GM23248 (cell line): ENCODE measurements at regions not wholly inside any gene's neighbourhood (a gene's known extent, or its start where the extent isn't known, plus 50 kb on each side); places are given as distances from the start of the nearest gene placed in this dataset.

Experiments used
- DNase-seq: peaks from one replicate; pipeline ENCODE4 v3.0.0-alpha.2; 2015
- H2AFZ ChIP-seq: fragments of 200-600 bp; sonication (generic); 2 replicates; pipeline ENCODE4 v1.6.1; 2016; ENCODE audit warnings: antibody characterized with exemption
- H3F3A ChIP-seq: fragments of 200-600 bp; sonication (generic); 2 replicates; pipeline ENCODE4 v1.6.1; 2016; ENCODE audit warnings: mild to moderate bottlenecking, antibody characterized with exemption, mixed run types; ENCODE audit not compliant: insufficient read depth
- H3K27ac ChIP-seq: fragments of 200-600 bp; sonication (generic); 2 replicates; pipeline ENCODE4 v1.5.1; 2016; ENCODE audit warnings: mild to moderate bottlenecking
- H3K27me3 ChIP-seq: fragments of 200-600 bp; sonication (generic); replicated peaks from 2 replicates; pipeline ENCODE4 v1.6.1; 2016; ENCODE audit warnings: mild to moderate bottlenecking; ENCODE audit not compliant: insufficient read depth
- H3K36me3 ChIP-seq: fragments of 200-600 bp; sonication (generic); 2 replicates; pipeline ENCODE4 v1.6.1; 2016; ENCODE audit warnings: low read depth, mild to moderate bottlenecking
- H3K4me1 ChIP-seq: fragments of 200-600 bp; sonication (generic); 2 replicates; pipeline ENCODE4 v1.6.1; 2016; ENCODE audit warnings: mild to moderate bottlenecking; ENCODE audit not compliant: insufficient read depth
- H3K4me2 ChIP-seq: fragments of 200-600 bp; sonication (generic); one replicate; pipeline ENCODE4 v1.6.1; 2016; ENCODE audit warnings: mild to moderate bottlenecking; ENCODE audit not compliant: unreplicated experiment
- H3K4me3 ChIP-seq: fragments of 200-600 bp; sonication (generic); 2 replicates; pipeline ENCODE4 v1.5.1; 2016; ENCODE audit warnings: mild to moderate bottlenecking
- H3K79me2 ChIP-seq: fragments of 200-600 bp; sonication (generic); 2 replicates; pipeline ENCODE4 v1.6.1; 2016; ENCODE audit warnings: mild to moderate bottlenecking; ENCODE audit not compliant: insufficient read depth
- H3K9ac ChIP-seq: fragments of 200-600 bp; sonication (generic); 2 replicates; pipeline ENCODE4 v1.6.1; 2016; ENCODE audit warnings: mild to moderate bottlenecking
- H3K9me2 ChIP-seq: fragments of 200-600 bp; sonication (generic); 2 replicates; pipeline ENCODE4 v1.6.1; 2016; ENCODE audit warnings: mixed run types, mild to moderate bottlenecking, moderate library complexity; ENCODE audit not compliant: insufficient read depth
- H3K9me3 ChIP-seq: fragments of 200-600 bp; sonication (generic); one replicate; pipeline ENCODE4 v1.6.1; 2017; ENCODE audit warnings: low read depth
- H4K20me1 ChIP-seq: fragments of 200-600 bp; sonication (generic); 2 replicates; pipeline ENCODE4 v1.6.0; 2016; ENCODE audit not compliant: insufficient read depth
- EZH2 ChIP-seq: fragments of 200-600 bp; sonication (generic); IDR thresholded peaks from 2 replicates; pipeline ENCODE4 v1.6.1; 2018; ENCODE audit warnings: antibody characterized with exemption, mild to moderate bottlenecking; ENCODE audit not compliant: insufficient read depth, poor library complexity, severe bottlenecking
- EZH2phosphoT487 ChIP-seq: fragments of 200-600 bp; sonication (generic); IDR thresholded peaks from 2 replicates; pipeline ENCODE4 v1.6.1; 2018; ENCODE audit warnings: antibody characterized with exemption, moderate library complexity, mild to moderate bottlenecking, low read depth; ENCODE audit not compliant: insufficient read depth
- WGBS, 2 experiments: methylation state at CpG; one replicate each; pipeline ENCODE4 v1.1.6; 2015 to 2017; ENCODE audit warnings: low lambda C conversion rate in 2 of 2, low coverage in 1 of 2; ENCODE audit errors: missing lambda C conversion rate in 2 of 2; 5-methylcytosine and 5-hydroxymethylcytosine counted together
- in situ Hi-C: fragments of 300-500 bp; cut with MboI; formaldehyde crosslinking; loops from 2 replicates; pipeline ENCODE4 v1.15.0; 2020

DNA sequence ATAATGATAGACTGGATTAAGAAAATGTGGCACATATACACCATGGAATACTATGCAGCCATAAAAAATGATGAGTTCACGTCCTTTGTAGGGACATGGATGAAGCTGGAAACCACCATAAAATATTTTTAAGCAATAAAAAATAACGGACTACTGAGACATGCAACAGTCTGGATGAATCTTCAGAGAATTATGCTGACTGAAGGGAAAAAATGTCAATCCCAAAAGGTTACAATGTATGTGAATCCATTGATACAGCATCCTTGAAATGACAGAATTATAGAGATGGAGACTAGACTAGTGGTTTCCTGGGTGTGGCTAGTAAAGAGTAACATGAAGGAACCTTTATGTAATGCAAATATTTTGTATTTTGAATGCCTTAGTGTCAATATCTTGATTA is 1808.6 kb upstream of the NUDT12 start:
- Histone ChIP-seq H3K4me2 (no peak overlapping the region), H3K9ac (no peak overlapping the region), H3K36me3 (no peaks in the 10 kb centered on the region), H3K79me2 (no peaks in the 10 kb centered on the region), H3K4me3 (no peak overlapping the region), H3K9me3 (no peaks in the 10 kb centered on the region), H3K9me2 (no peaks in the 10 kb centered on the region), H3K27me3 (no peaks in the 10 kb centered on the region), H3K4me1 (no peaks in the 10 kb centered on the region), H3K27ac (no peak overlapping the region), H4K20me1 (no peaks in the 10 kb centered on the region), H3F3A (no peaks in the 10 kb centered on the region), H2AFZ (no peak overlapping the region)
- no peak for DNase-seq
- 0% methylated on average over 2 of the region's 2 CpGs for WGBS, 2 experiments
- in situ Hi-C loops = no loop called here
- TF ChIP-seq EZH2phosphoT487 (no peak), EZH2 (no peak)

DNA sequence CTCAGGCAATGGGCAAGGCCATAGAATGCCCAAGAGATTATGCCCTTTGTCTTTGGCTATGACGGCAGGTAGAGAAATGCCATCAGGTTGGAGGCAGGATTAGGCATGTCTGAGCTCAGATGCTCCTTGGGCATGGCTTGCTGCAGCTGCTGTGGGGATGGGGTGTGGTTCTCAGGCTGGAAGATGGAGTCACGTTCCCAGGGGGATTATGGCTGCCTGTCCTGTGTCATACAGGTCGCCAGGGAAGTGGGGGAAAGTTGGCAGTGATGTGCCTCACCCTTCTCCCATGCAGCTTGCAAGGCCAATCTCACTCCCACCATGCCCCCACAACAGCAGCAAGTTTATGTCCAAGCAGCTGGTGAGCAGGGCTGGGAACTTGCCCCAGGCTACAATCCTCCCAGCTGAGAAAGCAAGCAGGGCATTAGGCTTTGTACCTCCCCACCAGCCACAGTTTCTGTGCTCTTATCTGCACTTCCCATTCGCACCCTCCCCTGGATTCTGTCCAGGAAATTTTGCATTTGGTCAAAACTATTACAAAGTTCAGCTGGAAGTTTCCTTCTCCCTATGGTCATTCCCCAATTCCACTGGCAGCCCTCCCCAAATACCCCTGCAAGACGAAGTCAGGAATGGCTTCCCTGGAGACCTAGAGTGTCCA is 1788.0 kb upstream of the NUDT12 start:
- in situ Hi-C loops = no loop called here
- H3K4me3 ChIP-seq = no peak overlapping the region
- 12 to 17% methylated on average over 5 of the region's 5 CpGs for WGBS, 2 experiments
- no peak for DNase-seq
- no peaks in the 10 kb centered on the region for H3K27me3 ChIP-seq
- H3K9me3 ChIP-seq = no peaks in the 10 kb centered on the region
- H3K9ac ChIP-seq = no peak overlapping the region
- H3K4me1 ChIP-seq = no peaks in the 10 kb centered on the region
- H3K9me2 ChIP-seq = no peaks in the 10 kb centered on the region
- H3K36me3 ChIP-seq = no peaks in the 10 kb centered on the region
- no peak overlapping the region for H3K4me2 ChIP-seq
- H4K20me1 ChIP-seq = no peaks in the 10 kb centered on the region
- H3K79me2 ChIP-seq = no peaks in the 10 kb centered on the region
- H3F3A ChIP-seq = no peaks in the 10 kb centered on the region
- H2AFZ ChIP-seq = no peak overlapping the region
- no peak overlapping the region for H3K27ac ChIP-seq
- TF ChIP-seq EZH2 (no peak), EZH2phosphoT487 (no peak)

DNA sequence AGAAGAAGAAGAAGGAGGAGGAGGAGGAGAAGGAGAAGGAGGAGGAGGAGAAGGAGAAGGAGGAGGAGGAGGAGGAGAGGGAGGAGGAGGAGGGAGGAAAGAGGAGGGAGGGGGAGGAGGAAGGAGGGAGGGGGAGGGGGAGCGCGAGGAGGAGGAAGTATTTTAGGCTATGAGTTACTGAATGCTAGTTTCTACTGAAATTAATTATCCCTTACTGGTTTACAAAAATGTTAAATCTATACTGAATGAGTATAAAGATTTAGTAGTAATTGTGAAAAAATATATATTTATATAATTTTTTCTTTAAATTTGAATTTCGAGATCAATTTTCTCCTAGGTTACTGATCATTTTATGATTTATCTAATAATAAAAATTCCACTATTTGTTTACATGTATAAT is 1769.0 kb upstream of the NUDT12 start:
- no peak for DNase-seq
- Histone ChIP-seq H3K9ac (no peak overlapping the region), H3F3A (no peaks in the 10 kb centered on the region), H3K79me2 (no peaks in the 10 kb centered on the region), H3K4me1 (no peaks in the 10 kb centered on the region), H2AFZ (no peak overlapping the region), H4K20me1 (no peaks in the 10 kb centered on the region), H3K27ac (no peak overlapping the region), H3K9me3 (no peaks in the 10 kb centered on the region), H3K4me2 (no peak overlapping the region), H3K4me3 (no peak overlapping the region), H3K36me3 (no peaks in the 10 kb centered on the region), H3K9me2 (no peaks in the 10 kb centered on the region), H3K27me3 (no peaks in the 10 kb centered on the region)
- TF ChIP-seq EZH2 (no peak), EZH2phosphoT487 (no peak)
- 16 to 47% methylated on average over 1 to 3 of the region's 3 CpGs for WGBS, 2 experiments
- in situ Hi-C loops = no loop called here

DNA sequence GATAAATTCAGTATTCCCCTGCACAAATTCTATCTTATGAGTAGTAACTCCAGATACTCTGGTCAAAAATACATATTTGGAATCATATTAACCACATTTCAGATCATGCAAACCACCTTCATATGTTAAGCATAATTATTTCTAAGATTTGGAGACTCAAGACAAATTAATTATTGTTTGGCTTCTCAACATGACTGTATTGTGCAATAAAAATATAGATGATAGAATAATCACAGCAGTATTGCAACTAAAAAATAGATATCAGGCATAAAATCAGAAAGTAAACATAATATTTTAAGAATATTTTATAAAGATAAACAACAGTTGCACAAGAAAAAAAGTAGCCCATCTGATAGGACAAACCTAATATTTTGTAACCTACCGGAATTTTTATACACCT is 1767.6 kb upstream of the NUDT12 start:
- no peaks in the 10 kb centered on the region for H3K9me2 ChIP-seq
- in situ Hi-C loops = no loop called here
- TF ChIP-seq EZH2 (no peak), EZH2phosphoT487 (no peak)

DNA sequence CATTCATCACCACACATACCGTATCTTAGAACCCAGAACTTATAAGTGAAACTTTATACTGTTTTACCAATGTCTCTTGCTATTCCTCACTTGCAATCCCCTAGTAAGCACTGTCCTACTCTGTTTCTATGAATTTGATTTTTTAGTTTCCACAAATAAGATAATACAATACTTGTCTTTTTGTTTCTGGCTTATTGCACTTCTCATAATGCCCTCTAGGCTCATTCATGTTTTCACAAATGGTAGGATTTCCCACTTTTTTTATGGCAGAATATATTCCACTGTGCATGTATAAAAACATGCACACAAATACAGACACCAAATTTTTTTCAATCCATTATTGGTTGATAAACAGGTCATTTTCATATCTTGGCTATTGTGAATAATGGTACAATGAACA is 1742.3 kb upstream of the NUDT12 start:
- Histone ChIP-seq H4K20me1 (no peaks in the 10 kb centered on the region), H3K36me3 (no peaks in the 10 kb centered on the region), H3K9ac (no peak overlapping the region), H3F3A (no peaks in the 10 kb centered on the region), H3K27ac (no peak overlapping the region), H2AFZ (no peak overlapping the region), H3K9me3 (peaks cover 3% of the 10 kb centered on the region), H3K4me3 (no peak overlapping the region), H3K4me1 (no peaks in the 10 kb centered on the region), H3K9me2 (no peaks in the 10 kb centered on the region), H3K27me3 (no peaks in the 10 kb centered on the region), H3K4me2 (no peak overlapping the region), H3K79me2 (no peaks in the 10 kb centered on the region)
- TF ChIP-seq EZH2phosphoT487 = no peak
- 11 to 28% methylated on average over 1 of the region's 1 CpG for WGBS, 2 experiments
- DNase-seq = no peak
- in situ Hi-C loops = no loop called here

More for the DNA sequence above, 1767.6 kb upstream of the NUDT12 start:
- no peak overlapping the region for H3K4me3 ChIP-seq
- no peaks in the 10 kb centered on the region for H3K79me2 ChIP-seq
- no peaks in the 10 kb centered on the region for H3K27me3 ChIP-seq
- H3K36me3 ChIP-seq = no peaks in the 10 kb centered on the region
- H2AFZ ChIP-seq = no peak overlapping the region
- WGBS, 2 experiments = 7 to 19% methylated on average over 1 of the region's 1 CpG
- no peaks in the 10 kb centered on the region for H3F3A ChIP-seq
- H4K20me1 ChIP-seq = no peaks in the 10 kb centered on the region
- DNase-seq = no peak
- H3K9me3 ChIP-seq = no peaks in the 10 kb centered on the region
- H3K4me2 ChIP-seq = no peak overlapping the region
- no peak overlapping the region for H3K9ac ChIP-seq
- no peaks in the 10 kb centered on the region for H3K4me1 ChIP-seq
- H3K27ac ChIP-seq = no peak overlapping the region
